NK-92 treated with Interleukin-12 subunit alpha and Interleukin-12 subunit beta, amount 100 ng/mL, for 24 hours (cell line): ENCODE measurements at regions not wholly inside any gene's neighbourhood (a gene's known extent, or its start where the extent isn't known, plus 50 kb on each side); places are given as distances from the start of the nearest gene placed in this dataset.
"Not testable (repeated sequence)": the region's sequence is repeated elsewhere in the genome, so short reads cannot be mapped to it uniquely, and the experiment has no call there.

Source experiments
- DNase-seq: peaks from one replicate; lab custom pipeline; 2025; lab: John Stamatoyannopoulos, UW

DNA sequence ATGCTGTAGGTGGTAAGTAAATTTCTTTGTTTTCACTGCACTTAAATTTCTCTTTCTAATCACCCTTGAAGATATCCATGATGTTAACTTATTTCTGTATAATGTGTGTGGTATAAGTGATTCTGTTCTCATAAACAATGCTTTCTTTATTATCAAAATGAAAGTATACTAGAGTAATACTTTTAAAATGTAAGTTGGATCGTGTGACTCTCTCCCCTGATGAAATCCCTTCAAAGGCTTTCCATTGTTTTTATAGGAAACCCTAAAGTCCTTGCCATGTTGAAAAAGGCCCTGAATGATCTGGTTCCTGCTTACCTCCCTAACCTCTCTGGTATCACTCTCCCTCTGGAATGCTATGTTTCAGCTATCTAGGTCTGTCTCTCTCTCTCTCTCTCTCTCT is 191.1 kb upstream of the LHX8 start:
- DNase-seq: no peak

DNA sequence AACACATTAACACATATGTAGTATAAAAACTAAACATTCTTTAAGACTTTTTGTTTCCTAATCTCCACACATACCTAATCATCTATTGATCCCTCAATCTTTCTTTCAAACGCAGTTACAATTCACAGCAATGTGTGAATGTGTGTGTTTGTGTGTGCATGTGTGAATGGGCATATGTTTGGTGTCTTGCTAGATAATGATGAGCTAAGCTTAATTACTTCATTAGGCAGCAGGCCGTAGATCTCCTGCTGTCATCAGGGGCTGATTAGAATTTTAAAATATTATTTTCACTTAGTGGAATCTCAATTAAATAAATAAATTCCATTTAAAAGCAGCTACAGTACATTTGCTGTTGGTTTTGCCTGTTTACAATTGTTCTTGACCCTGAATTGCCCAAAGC is 187.8 kb upstream of the LHX8 start:
- no peak for DNase-seq

DNA sequence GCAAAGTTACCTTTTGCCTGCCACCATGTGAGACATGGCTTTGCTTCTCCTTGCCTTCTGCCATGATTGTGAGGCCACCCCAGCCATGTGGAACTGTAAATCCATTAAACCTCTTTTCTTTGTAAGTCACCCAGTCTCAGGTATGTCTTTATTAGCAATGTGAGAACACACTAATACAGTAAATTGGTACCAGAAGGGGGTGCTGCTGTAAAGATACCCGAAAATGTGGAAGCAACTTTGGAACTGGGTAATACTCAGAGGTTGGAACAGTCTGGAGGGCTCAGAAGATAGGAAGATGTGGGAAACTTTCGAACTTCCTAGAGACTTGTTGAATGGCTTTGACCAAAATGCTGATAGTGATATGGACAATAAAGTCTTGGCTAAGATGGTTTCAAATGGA is 184.8 kb upstream of the LHX8 start:
- not testable (repeated sequence) for DNase-seq

DNA sequence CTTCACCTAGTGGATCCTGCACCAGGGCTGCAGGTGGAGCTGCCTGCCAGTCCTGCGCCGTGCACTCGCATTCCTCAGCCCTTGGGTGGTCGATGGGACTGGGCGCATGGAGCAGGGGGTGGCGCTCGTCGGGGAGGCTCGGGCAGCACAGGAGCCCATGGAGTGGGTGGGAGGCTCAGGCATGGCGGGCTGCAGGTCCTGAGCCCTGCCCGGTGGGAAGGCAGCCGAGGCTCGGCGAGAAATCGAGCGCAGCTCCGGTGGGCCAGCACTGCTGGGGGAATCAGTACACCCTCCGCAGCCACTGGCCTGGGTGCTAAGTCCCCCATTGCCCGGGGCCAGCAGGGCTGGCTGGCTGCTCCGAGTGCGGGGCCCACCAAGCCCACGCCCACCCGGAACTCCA is 182.2 kb upstream of the LHX8 start:
- DNase-seq: not testable (repeated sequence)

DNA sequence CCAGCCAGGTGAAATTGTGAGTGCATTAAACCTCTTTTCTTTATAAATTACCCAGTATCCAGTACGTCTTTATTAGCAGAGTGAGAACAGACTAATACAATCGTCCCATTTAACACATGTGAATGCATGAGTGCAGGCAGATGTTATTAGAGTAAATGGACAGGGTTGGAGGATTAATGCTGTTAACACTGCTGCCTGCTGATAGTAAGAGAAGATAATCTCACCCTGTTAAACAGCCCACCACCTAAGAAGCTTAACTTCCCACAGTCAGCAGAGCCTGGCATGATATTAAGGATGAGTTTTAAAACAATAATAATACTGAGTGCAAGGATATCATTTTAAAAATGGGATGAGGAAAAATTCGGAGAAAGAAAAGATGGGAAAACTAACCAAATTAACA is 181.4 kb upstream of the LHX8 start:
- DNase-seq: no peak

DNA sequence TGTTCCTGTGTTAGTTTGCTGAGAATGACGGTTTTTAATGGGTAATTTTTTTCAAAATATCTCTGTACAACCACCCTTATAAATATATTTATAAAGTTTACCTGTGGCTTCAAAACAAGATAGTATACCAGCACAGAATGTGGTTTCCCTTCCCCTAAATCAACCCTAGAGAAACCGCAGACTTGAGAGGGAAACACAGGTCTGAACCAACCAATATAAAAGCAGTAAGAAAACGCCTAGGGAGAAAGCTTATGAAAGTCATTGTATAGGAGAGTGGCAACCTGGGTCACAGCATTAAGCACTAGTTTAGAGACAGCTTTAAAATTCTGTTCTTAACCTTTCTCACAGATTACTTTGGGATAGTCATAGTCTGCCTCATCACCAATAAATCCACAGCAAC is 180.6 kb upstream of the LHX8 start:
- no peak for DNase-seq

DNA sequence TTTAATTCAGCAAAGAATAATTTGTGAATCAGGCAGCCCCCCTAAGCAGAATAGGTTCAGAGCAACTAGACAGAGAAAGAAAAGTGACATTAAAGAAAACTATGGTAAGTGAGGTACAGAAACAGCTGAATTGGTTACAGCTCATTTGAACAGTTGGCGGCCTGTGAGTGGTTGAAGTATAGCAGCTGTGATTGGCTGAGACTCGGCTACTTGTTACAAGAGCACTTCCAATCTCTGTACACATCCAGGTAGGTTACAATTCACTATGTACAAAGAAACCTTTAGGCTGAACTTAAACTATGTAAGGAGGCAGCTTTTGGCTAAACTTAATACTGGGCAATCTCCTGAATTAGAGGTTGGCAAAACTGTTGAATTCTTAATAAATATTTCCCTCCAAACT is 171.1 kb upstream of the LHX8 start:
- DNase-seq: no peak

DNA sequence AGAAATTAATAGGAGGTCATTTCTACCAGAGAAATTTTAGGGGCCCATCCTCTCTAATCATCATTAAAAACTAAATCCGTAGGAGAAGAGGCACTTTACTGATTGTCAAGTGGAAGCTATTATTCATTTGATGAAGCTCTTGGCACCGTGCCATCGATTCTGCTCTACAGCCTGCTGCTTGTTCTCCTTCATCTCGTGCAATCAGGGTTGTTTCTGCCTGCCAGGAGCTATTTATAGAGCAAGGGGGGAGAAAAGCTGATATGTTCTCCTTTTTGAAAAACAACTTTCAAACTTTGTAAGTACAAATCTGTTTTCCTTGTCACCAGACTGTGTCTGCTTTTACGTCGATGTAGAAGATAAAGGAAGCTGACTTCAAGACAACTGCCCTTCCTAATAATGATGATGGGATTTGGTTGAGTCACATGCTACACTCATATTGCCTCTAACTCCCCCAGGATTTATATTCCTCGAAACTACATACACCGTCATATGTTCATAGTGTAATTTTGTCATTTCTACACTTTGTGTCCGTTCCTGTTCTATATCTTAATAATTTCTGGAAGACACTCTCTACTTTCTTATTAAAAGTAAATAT is 169.6 kb upstream of the LHX8 start:
- no peak for DNase-seq

DNA sequence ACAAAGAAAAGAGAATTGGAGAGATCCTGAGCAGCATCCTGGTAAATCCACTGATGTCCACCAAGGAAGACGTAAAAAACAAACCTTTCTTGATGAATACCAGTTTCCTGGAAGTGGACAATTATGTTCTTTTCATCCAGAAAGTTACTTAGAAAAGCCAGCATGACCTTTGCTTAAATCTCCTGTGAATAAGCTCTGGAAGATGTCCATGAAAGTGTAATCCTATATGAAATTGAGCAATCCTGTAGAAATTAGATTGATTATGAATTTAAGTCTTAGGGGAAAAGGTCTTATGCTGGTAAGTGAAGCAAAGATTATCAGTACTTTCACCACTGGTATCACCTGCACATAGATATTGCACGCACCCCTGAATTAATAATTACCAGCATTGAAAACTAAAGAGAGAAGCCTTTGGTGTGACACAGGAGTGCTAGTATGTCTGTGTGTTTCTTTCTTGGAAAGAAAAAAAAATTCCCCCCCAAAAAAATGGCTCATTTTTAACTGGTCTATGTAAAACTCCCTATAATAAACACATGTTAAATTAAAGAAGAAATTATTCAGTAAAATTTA is 164.5 kb upstream of the LHX8 start:
- DNase-seq: no peak

DNA sequence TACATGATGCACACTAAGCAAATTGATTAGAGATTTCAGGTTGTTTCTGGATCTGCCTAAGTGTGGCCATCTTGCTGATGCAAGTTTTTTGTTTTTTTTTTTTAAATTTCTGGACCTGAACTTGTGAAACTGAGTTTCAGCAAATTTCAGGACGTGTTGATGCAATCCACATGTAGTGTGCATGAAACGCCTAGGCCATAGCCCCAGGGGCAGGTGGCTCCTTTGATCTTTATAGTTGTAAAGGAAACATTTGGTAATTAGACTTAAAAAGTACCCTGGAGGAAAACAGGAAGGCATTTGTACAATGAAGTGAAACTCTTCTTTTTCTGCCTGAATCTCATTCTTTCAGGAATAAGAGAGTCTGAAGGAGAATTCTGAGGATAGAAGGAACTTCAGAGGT is 162.2 kb upstream of the LHX8 start:
- DNase-seq: no peak

DNA sequence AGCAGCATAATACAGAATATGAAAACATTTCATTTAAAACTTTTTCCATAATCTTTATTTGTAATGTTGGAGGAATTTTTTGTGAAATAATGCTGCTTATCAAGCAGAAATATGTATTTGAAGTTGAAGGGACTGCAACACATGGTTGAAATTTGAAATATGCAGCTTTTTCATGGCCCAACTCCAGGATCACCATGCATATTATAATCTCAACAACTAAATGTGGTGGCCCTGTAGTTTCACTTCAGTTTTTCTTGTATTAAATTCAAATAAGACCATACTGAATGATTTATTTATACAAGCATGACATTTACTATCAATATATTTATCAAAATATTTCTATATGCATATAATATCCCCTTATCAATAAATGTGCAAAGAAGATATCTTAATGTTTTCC is 157.7 kb upstream of the LHX8 start:
- DNase-seq: no peak

DNA sequence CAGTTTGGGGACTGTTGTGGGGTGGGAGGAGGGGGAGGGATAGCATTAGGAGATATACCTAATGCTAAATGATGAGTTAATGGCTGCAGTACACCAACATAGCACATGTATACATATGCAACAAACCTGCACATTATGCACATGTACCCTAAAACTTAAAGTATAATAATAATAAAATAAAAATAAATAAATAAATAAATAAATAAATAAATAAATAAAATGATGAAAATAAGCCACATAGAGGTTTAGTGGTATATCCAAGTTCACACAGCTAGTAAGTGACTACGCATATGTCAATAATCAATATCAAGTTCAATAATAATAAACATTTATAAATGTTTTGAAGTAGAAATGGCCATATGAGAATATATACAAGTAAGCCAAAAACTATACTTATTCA is 141.7 kb upstream of the LHX8 start:
- not testable (repeated sequence) for DNase-seq

DNA sequence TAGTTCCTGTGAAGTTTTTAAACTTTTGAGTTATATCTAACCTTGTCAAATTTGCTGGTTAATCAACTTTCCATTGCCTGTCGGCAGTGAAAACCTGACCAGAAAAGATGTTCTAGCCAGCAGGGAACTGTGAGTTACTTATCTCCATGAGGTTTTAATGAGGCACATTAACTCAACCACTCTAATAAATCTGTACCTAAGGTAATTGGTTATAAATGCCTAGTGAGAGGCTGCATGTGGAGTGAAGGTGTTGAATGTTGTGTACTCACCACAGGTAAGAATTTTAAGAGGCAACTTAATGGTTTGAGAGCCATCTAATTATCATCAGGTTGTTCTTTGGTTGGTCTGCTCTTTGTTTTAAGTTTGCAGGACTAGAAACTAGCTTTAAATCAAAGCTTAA is 138.4 kb upstream of the LHX8 start:
- DNase-seq: no peak

DNA sequence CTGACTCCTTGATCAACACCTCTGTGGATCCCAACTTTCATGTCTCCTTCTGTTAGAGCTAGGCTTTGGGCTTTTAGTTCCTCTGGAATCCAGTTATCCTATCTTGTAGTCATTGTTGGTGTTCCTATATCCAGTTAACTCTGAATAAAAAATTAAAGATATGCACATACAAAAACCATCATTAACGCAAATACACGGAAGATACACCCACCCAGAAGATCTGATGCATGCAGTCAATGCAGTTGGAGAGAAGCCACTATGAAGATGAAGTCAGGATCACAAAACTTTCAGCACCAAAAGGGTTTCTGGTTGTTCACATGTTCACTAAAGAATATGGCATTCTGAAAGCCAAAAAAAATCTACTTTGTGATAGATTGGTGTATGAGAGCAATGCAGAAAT is 123.6 kb upstream of the LHX8 start:
- no peak for DNase-seq

DNA sequence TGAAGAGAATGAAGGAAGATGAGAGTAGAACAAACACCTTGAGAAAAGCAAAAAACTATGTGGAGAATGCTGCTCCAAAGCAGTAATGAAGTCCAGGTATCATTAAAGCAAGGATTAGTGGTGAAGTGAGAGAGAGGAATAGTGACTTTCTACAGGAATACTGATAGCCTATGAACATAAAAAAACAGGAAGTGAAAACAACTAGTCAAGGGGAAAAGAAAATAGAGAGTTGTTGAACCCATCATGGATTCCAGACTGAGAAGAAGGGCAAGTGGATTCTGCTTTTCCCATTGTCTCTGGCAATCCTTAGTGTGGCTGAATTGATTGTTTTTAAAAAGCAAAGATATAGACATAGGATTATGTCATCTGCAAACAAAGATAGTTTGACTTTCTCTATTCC is 119.9 kb upstream of the LHX8 start:
- DNase-seq: no peak

DNA sequence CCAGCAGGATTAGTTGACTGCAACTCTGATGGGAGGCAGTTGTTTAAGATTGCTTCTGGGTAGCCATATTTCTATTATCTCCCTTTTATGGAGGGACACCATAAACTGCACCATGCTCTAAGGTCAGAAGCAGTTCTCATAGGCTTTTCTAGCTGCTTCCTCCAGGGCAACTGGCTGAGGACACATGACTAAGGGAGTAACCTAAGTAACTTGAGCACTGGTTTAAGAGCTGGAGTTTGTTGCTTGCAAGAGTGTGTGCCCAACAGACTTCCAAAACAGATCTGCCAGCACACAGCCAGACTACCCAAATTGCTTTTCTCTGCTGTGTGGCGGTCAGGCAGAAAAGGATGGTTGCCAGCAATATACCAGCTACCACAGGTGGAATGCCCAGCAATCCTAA is 111.2 kb upstream of the LHX8 start:
- DNase-seq: no peak

DNA sequence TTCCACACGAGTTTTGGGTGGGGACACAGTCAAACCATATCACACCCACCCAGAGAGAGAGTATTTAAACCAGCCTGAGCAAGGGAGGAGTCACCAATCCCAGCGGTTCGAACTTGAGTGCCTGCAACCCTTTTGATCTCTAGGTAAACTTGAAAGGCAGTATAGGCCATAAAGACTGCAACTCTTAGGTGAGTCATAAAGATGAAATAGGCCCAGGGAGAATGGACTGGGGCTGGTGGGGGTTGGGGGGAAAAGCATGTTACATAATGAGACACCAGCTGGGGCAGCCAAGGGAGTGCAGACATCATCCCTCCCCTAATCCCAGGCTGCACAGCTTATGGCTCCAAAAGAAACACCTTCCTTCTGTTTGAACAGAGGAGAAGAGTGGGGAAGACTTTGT is 99.8 kb upstream of the LHX8 start:
- DNase-seq: no peak

DNA sequence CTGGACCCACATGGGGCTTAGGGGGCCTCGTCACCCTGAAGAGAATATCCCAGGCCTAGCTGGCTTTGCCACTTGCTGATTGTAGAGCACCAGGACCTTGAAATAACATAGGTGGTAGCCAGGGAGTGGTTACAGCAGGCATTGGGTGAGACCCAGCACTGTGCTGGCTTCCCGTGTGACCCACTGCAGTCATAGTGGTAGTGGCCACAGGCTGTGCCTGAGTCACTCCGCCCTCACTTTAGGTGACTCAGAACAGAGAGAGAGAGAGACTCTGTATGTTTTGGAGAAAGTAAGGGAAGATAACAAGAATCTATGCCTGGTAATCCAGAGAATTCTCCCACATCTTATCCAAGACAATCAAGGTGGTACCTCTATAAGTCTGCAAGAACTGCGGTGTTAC is 98.7 kb upstream of the LHX8 start:
- DNase-seq: peak; percentile 10

DNA sequence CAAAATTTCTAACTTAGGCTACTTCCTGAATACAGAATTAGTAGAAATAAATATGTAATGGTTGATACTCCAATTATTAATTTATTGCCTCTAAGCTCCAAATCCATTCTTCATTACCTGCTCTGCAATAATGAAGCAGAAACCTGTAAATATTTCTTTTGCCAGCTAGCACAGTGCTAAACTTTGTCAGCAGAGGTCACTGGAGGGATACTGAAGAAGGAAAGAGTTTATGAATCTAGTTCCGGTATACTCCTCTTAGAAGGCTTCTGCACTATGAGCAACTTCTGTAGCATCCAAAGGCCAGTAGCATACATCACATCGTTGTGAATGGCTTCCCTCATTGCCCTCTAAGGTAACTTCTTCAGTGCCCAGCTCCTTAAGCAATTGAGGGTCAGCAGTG is 81.0 kb upstream of the LHX8 start:
- DNase-seq: no peak

DNA sequence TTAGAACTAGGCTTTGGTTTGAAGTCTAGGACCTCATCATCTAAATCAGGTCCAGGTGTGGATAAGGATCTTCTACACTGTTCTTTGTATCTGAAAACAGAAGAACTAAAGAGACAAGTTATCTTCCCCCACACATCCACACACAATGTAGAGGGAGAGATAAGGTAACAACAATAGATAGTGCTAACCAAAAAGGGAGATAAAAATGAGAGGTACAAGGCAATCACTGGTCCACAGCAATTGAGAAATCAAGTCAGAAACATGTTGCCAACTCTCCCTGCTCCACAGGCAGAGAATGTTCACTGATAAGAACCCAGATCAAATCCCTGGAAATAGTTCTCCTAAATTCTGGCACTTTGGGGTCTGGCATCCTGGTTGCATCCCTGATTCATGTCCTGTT is 75.8 kb upstream of the LHX8 start:
- no peak for DNase-seq

DNA sequence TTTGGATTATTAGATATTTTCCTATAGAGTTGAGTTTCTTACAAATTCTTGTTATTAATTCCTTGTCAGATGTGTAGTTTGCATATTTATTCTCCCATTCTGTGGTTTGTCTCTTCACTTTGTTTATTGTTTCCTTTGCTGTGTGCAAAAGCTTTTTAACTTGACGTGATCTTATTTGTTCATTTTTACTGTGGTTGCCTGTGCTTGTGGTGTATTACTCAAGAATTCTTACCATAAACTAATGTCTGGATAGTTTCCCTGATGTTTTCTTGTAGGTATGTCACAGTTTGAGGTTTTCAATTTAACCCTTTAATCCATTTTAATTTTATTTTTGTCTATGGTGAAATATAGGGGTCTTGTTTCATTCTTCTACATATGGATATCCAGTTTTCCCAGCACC is 72.1 kb upstream of the LHX8 start:
- no peak for DNase-seq

DNA sequence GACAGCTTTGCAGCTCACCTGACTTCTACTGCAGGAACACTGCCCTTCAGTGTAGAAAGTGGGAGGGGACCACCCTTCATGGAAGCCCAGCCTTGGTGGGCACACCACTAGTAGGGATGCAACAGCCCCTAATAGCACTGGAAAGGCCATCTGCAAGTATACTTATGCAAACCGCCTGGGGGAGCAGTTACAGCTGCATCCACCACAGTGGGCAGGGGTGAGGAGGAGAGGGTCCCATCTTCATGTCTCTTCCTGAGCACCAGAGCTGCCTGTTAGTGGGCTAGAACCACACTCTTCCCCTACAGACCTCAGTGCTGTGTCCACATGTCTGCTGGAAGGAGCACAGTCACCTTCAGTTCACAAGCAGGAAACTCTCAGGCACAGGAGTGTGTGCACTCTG is 66.2 kb upstream of the LHX8 start:
- DNase-seq: no peak

DNA sequence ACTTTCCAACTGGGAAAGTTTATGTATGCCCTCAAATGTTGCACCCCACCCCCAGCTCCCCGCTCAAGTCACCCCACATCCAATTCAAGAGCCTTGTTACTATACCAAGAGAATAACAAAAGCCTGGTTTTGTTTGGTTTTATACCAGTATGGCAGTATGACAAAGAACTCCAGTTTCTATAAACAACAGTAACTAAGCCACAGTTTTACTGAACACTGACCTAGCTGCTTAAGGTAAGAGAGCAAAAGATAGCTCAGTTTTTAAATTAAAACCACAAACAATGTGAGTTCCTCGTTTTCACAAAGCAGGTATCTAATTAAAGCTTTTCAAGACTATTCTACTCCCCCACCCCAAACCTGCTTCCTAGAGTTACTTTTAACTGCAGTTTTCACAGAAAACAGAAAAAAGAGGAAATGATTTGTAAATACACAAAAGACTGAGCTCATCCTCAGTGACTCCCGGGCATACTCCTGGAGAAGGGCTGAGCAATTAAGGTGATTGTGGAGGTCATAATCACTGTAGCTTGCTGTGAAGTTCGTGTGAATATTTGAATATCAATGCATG is 59.3 kb upstream of the LHX8 start:
- DNase-seq: no peak

DNA sequence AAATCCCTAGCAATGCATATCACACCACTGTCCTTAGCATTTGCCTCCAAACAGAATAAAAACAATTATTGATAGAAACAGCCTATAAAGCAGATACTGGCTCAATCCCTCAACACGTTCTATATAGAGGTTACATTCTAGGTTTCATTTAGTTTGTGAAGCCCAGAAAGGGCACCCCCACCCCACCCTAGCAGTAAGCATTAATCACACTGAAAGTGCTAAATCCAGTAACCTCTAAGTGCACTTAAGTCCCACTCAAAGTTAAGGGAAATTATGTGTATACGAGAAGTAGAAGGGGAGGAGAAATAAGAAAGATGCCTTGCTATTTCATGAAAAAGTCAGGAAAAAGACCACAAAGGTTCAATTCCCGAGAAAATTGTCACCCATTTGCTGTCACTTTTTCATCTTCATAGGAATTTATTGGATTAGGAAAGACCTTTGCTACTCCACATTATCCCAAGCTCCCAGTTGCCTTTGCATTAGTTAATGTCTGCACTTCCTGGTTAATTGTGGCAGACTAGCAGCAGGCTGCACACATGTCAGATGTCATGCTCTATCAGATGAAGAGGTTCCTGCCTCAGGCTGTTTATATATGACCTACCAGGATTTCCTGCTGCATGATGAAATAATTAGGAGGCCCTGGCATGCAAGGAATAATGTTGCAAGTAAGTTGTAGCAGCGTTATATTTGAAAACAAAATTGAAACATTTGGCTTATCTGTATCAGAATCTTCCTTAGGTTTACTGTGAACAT is 54.5 kb upstream of the LHX8 start:
- no peak for DNase-seq
